ENCODE measurements at regions not wholly inside any gene's neighbourhood (a gene's known extent, or its start where the extent isn't known, plus 50 kb on each side); places are given as distances from the start of the nearest gene placed in this dataset.

DNA sequence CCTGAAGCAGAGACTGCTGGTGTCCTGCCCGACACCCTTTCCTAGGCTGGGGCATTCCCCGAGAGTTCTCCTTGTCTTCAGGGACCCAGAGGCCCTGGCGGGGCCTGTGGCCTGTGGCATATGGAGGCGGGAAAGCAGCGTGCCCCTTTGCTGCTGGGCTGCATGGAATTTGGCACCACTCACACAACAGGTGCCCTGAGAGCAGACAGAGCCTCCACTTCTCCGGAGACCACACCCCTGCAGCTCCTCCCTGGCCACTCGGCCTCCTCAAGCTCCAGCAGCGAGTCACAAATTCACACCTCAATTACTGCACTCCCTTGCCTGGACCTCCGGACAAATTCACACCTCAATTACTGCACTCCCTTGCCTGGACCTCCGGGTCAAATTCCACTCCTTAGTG, 1375.2 kb downstream of the TBC1D22A start:
- DNase-seq, result no peak

- DNase-seq, result no peak
These were observed 1373.1 kb downstream of the TBC1D22A start for GRCh38 chr22:48135592-48135991.

DNA sequence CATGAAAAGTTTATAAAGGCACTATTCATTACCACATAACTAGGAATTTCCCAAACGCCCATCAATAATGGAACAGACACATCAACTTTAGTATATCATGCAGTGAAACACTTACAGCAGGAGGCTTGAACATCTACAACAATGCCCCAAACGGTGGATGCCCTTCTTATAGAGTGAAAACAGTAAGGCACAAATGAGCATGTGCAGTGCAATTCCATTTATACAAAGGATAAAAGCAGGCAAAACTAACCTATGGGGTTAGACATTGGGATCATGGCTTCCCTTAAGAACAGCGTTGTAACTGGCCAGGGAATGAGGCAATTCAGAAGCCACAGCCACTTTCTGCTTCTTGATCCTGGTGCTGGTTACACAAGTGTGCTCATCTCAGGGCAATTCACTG, 1363.0 kb downstream of the TBC1D22A start:
- DNase-seq, result no peak

DNA sequence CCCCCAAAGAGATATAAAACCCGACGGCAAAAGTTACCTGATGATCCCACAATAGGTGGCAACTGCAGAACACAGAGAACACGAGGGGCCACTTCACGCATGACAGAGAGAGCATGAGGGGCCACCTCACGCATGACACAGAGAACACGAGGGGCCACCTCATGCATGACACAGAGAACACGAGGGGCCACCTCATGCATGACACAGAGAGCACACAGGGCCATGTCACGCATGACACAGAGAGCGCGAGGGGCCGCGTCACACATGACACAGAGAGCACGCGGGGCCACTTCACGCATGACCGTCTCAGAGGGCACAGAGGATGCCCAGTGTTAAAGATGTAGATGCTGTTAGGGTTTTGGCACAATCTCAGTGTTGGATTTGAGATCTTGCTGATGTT, 1359.5 kb downstream of the TBC1D22A start:
- no peak for DNase-seq

GRCh38 chr22:48118654-48119053, 1356.2 kb downstream of the TBC1D22A start:
- DNase-seq, result no peak

- DNase-seq, result no peak
These were observed 1354.4 kb downstream of the TBC1D22A start for GRCh38 chr22:48116871-48117270.

DNA sequence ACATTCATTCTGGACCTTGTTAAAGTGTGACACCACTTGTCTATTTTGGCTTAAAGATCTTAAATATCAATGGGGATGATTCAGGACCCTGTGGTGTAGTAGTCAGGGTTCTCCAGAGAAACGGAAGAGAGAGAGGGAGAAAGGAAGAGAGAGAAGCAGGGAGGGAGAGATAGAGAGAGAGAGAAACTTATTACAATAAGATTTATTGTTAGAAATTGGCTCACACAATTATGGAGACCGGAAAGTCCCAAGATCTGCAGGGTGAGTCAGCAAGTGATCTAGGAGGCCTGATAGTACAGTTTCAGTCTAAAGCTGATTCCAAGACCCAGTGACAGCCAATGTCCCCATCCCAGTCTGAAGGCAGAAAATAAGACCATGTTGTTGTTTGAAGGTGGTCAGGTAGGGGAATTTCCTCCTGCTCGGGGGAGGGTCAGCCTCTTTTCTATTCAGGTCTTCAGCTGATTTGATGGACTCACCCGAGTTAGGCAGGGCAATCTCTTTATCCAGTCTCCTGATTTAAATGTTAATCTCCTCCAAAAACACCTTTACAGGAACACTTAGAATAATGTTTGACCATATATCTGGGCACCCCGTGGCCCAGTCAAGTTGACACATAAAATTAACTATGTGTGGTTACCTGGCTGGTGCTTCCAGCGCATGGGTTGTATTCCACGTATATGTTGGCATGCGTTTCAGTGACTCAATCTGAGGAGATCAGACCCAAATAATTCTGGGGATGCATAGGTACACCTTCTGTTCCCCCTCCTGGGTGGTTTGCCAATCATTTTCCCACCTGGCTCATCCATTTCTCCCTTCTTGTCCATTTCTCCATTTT, 1350.5 kb downstream of the TBC1D22A start:
- DNase-seq, result peak; percentile 6 to 13

DNA sequence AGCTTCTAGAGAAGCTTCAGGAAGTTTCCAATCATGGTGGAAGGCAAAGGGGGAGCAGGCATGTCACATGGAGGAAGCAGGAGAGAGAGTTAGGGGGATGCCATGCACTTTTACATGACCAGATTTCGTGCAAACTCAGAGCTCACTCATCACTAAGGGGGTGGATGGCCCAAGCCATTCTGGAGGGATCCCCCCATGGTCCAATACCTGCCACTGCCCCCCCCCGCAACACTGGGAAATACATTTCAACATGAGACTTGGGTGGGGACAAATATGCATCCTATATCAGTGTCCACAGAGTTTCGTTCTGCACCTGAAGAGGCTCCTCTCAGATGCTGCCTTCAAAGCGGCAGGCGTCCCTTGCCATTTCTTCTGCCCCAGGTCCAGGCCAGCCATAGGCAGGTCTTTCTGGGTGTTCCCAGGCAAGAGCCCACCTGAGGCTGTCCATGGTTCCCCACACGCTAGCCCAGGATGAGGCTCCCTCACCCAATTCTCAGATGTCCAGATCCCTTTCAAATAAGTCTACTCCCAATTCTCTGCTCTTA, 1344.3 kb downstream of the TBC1D22A start:
- no peak for DNase-seq

GRCh38 chr22:48106215-48106614, 1343.8 kb downstream of the TBC1D22A start:
- no peak for DNase-seq

DNA sequence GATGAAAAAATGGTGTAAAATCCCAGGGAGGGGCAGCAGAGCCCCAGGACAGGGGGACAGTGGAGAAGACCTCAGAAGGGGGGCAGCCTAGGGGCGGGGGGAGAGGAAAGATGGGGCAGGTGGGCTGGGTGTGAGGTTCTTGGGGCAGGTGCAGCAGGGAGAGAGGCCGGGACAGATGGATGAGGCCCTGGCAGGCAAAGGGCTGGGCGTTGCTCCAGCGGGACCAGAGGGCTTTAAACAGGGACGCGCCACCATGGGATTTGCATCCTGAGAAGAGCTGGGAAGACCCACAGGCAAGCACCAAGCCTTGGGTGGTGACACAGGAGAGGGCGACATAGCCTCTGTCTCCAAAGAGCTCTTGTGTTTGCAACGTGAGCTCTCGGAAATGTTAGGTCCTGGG, 1342.8 kb downstream of the TBC1D22A start:
- DNase-seq, result no peak

DNA sequence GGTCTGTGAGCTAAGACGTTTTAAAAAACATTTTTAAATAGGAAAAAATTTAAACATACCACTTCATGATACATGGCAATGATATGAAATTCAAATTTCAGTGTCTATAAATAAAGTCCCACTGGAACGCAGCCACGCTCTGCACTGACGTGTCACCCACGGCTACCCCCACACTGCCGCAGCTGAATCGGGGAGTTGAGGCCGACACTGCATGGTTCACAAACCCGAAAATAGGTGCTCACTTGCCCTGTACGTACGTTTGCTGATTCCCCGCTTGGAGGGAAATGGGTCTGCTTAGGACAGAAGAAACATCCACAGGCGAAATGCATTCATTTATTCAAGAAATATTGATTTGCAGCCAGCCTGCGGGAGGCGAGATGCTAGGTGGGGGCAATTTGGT, 1342.3 kb downstream of the TBC1D22A start:
- no peak for DNase-seq

DNA sequence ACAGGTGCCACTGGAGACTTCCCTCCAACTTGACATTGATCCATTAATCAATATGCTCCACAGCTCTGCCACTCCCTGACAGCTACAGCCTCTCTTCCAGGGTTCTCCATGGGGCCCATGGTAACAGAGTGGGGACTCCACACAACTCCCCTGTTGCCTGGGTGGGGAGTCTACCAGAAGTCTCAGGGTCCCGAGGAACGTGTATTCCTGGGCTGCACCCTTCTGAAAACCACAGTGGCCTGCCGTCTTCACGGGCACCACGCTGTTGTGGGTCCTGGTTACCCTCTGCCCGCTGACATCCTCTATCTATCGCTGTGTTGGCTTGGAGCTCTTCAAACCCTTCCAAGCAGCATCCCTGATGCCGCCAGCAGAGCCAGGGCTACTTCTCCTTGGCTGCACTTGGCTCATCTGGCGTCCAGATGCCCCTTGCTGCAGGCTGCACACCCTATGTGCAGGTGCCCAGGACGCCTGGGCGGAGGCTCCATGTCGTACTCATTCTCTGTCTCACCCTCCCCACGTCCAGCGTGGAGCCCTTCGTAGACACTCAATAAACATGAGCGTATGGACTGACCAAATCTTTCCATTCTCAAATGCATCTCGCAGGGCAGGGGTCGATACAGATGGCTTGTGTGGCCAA, 1341.8 kb downstream of the TBC1D22A start:
- no peak for DNase-seq

GRCh38 chr22:48103126-48103875, 1340.9 kb downstream of the TBC1D22A start:
- no peak for DNase-seq

- no peak for DNase-seq
These were observed 1340.1 kb downstream of the TBC1D22A start for GRCh38 chr22:48102581-48102980.

DNA sequence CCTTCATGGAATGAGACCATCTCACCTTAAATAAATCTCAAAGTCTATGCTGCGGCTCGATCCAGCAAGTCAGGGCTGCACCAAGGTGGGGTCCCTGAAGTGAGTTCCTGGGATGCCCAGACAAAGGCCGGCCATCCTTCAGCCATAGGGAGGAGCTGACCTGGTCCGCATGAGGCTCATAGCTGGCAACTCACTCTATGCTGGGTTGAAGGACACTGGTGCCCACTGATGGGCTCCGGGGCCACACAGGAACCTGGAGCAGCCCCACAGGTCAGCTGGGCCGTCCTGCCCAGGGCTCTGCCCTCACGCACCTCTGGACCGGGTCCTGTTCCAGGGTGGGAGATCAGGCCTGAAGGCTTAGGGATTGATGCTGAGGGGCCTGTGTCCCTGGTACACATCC, 1339.3 kb downstream of the TBC1D22A start:
- no peak for DNase-seq

GRCh38 chr22:48100685-48101417, 1338.4 kb downstream of the TBC1D22A start:
- DNase-seq, result no peak

- DNase-seq, result no peak
These were observed 1337.2 kb downstream of the TBC1D22A start for GRCh38 chr22:48099671-48100070.

DNA sequence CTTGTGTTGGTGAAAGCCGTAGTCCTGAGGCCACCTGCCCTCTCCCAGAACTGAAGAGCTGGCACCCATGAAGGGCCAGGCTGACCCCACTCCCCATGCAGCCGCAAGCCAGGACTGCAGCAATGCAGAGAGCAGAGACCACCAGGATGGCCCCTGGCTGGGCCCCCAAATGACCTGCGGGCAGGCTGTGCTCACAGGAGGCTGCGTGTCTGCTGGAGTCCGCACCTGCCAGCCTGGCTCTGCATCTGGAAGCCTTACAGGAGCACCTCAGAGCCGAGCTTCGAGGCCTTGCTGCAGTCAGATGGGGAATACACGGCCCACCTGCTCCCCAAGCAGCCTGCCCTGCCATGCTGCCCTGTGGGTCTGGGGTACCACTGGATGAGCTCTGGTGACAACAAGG, 1336.8 kb downstream of the TBC1D22A start:
- DNase-seq, result no peak

GRCh38 chr22:48098921-48099245, 1336.4 kb downstream of the TBC1D22A start:
- DNase-seq, result no peak

- no peak for DNase-seq
These were observed 1335.9 kb downstream of the TBC1D22A start for GRCh38 chr22:48098243-48098920.

DNA sequence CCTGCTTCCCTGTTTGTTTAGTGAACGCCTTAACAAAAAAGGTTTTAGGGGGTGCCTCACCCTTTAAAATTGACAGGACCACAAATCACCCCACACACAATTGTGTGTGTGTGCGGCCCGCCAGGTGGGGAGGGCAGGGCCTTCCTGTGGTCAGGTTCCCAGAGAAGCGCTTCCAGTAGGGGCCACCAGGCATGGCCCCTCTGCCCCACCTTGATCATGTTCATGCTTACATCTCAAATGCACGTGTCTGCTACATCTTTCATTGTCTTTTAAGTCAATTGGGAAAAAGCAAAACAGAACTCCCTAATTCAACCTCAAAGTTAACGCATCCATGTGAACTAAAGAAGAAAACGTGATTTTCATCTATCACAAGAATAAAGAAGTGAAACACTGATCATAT, 1335.3 kb downstream of the TBC1D22A start:
- DNase-seq, result no peak

Measured in inflammatory macrophage treated with lipopolysaccharide for 1 hour (primary cell).